GM23338 (cell line): ENCODE measurements at regions not wholly inside any gene's neighbourhood (a gene's known extent, or its start where the extent isn't known, plus 50 kb on each side); places are given as distances from the start of the nearest gene placed in this dataset.

Source experiments
- CTCF ChIP-seq, 2 experiments: fragments of 200-600 bp in 1 of 2; sonication (generic) in 1 of 2; conservative IDR thresholded peaks; 2 replicates each; pipeline versions ENCODE4 v1.5.1 to v1.6.1; 2016 to 2017; ENCODE audit warnings: antibody characterized with exemption in 2 of 2, low read depth in 2 of 2, mild to moderate bottlenecking in 2 of 2, moderate library complexity in 1 of 2
- ETS1 ChIP-seq: IDR thresholded peaks from 2 replicates; pipeline ENCODE4 v1.6.1; 2016; ENCODE audit warnings: antibody characterized with exemption
- EZH2 ChIP-seq: fragments of 200-600 bp; sonication (generic); IDR thresholded peaks from one replicate; pipeline ENCODE4 v1.8.0; 2017; ENCODE audit warnings: antibody characterized with exemption, mild to moderate bottlenecking, low read depth; ENCODE audit not compliant: unreplicated experiment
- EZH2phosphoT487 ChIP-seq: fragments of 200-600 bp; sonication (generic); IDR thresholded peaks from one replicate; pipeline ENCODE4 v1.8.1; 2018; ENCODE audit warnings: antibody characterized with exemption; ENCODE audit not compliant: unreplicated experiment
- NANOG ChIP-seq: IDR thresholded peaks from 2 replicates; pipeline ENCODE4 v1.6.1; 2016; ENCODE audit warnings: antibody characterized with exemption, borderline replicate concordance
- POLR2AphosphoS5 ChIP-seq: IDR thresholded peaks from 2 replicates; pipeline ENCODE4 v1.6.1; 2016; ENCODE audit warnings: antibody characterized with exemption, low read depth
- ZNF114 ChIP-seq: fragments of 250-450 bp; sonication (Bioruptor Pico); IDR thresholded peaks from 2 replicates; pipeline ENCODE4 v1.5.0; 2020; ENCODE audit warnings: mild to moderate bottlenecking, moderate library complexity

DNA sequence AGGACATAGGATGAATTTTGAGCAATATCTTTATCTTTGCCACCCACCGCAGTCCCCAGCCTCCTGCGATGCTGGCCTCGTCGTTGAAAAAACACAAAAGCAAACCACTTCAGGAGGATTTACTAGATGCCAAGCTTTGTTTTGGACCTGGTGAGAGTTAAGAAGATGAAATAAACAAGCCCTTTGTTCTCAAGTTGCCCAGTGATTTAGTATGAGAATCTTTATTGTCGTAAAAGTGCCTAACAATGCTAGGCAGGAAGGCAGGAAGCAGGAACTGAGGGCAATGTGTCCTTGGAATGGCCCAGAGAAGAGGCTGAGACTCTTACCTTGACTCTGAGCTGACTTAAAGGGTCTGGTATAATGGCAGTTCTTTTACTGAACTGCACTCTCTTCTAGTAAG, 116.0 kb downstream of the TRMT11 start:
- no peak for TF ChIP-seq CTCF (conservative IDR thresholded peaks at IDR 0.05; ENCODE audit: low read depth in 2 of 2)
- TF ChIP-seq EZH2: no peak
- TF ChIP-seq NANOG: no peak
- no peak for TF ChIP-seq POLR2AphosphoS5
- TF ChIP-seq EZH2phosphoT487: no peak
- TF ChIP-seq ZNF114 (CRISPR knock-in tag): no peak
- TF ChIP-seq ETS1: no peak
